ENCODE measurements at regions not wholly inside any gene's neighbourhood (a gene's known extent, or its start where the extent isn't known, plus 50 kb on each side); places are given as distances from the start of the nearest gene placed in this dataset.

DNA sequence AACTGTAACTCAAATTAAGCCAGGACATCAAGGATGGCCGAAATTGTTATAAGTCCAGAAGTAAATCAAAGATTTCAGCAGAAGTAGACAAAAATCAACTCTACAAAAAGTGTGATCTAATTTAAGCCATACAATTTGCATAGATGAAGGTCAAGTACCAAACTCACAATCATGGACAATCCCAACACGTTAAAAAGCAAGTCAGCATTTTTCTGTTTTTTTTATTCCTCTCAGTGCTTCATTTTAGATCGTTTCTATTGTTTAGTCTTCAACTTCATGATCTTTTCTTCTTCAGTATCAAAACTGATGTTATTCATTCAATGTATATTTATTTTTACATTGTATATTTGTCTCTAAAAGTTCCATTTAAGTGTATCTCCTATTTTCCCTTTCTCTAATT is 674.3 kb upstream of the PHF14 start:
- TF ChIP-seq, protein P1, sequence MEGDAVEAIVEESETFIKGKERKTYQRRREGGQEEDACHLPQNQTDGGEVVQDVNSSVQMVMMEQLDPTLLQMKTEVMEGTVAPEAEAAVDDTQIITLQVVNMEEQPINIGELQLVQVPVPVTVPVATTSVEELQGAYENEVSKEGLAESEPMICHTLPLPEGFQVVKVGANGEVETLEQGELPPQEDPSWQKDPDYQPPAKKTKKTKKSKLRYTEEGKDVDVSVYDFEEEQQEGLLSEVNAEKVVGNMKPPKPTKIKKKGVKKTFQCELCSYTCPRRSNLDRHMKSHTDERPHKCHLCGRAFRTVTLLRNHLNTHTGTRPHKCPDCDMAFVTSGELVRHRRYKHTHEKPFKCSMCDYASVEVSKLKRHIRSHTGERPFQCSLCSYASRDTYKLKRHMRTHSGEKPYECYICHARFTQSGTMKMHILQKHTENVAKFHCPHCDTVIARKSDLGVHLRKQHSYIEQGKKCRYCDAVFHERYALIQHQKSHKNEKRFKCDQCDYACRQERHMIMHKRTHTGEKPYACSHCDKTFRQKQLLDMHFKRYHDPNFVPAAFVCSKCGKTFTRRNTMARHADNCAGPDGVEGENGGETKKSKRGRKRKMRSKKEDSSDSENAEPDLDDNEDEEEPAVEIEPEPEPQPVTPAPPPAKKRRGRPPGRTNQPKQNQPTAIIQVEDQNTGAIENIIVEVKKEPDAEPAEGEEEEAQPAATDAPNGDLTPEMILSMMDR (IDR thresholded peaks at IDR 0.05; ENCODE audit: insufficient read depth, low read length, poor library complexity, severe bottlenecking), result no peak
- TF ChIP-seq EZH2phosphoT487 (conservative IDR thresholded peaks at IDR 0.05; ENCODE audit: low read length), result no peak
